ENCODE measurements at regions not wholly inside any gene's neighbourhood (a gene's known extent, or its start where the extent isn't known, plus 50 kb on each side); places are given as distances from the start of the nearest gene placed in this dataset.

DNA sequence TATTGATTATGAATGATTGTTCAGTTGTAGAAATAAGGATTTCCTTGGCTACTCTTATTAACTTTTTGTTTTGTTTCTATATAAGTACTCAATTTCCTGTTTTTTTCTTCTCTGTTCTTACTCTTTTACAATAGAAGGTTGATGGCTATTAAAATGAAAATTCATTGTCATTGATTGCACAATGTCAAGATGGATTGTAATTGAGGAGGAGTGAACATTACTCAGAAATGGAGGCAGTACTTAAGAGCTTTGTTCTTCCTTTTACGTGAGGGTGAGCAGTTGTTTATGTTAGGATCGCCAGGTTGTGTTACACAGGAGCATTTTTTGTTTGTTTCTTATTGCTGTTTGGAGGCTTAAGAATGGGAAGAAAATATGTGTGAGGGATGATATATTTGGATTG is 2062.4 kb downstream of the ARAP2 start:
- ATAC-seq = no peak
- H3K4me3 Mint-ChIP-seq = no peak overlapping the region

DNA sequence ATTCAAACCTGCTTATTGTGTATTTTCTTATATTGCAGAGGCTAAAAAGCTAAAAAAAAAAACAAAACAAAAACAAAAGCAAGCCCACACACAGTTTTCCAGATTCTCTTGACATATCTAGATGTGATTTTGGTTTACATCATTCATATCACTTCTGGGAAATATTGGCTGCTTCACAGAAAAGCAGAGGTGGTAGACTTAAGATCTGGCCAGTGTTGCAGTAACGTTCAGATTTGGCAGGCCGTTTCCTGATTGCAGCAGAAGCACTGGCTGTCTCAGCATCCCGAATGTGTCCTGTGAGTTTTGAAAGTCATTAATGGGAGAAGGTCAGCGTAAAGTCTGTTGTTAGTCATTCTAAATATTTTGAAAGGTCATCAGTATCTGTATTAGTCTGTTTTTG is 2062.0 kb downstream of the ARAP2 start:
- no peak for ATAC-seq
- no peak overlapping the region for H3K4me3 Mint-ChIP-seq
- no peak overlapping the region for H3K27ac Mint-ChIP-seq
- no peaks in the 10 kb centered on the region for H3K36me3 Mint-ChIP-seq
- peaks cover 3% of the 10 kb centered on the region for H3K9me3 Mint-ChIP-seq
- H3K27me3 Mint-ChIP-seq = no peaks in the 10 kb centered on the region
- no peaks in the 10 kb centered on the region for H3K4me1 Mint-ChIP-seq

More for the DNA sequence above, 2062.4 kb downstream of the ARAP2 start:
- no peaks in the 10 kb centered on the region for H3K27me3 Mint-ChIP-seq
- peaks cover 3% of the 10 kb centered on the region for H3K9me3 Mint-ChIP-seq
- no peaks in the 10 kb centered on the region for H3K4me1 Mint-ChIP-seq
- H3K27ac Mint-ChIP-seq = no peak overlapping the region
- no peaks in the 10 kb centered on the region for H3K36me3 Mint-ChIP-seq

DNA sequence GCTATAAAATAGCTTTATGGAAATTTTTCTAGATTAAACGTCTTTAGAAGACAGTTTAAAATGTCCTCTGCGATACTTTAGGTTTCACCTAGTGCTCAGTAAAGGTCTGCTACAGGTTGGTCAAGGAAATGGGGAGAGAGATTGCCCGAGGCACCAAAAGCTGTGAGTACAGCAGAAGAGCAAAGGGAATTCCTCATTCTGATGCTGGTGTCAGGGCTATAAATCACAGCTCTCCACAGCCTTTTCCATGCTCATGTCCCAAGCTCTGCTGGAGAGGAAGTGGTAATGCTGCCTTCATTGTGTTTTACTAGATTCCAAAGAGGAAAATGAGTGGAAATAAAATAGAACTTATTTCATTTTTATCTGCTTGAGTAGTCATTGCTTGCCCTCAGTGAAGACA is 2060.4 kb downstream of the ARAP2 start:
- H3K9me3 Mint-ChIP-seq = peaks cover 3% of the 10 kb centered on the region
- H3K27ac Mint-ChIP-seq = no peak overlapping the region
- no peak for ATAC-seq
- H3K27me3 Mint-ChIP-seq = no peaks in the 10 kb centered on the region
- H3K4me1 Mint-ChIP-seq = no peaks in the 10 kb centered on the region
- no peaks in the 10 kb centered on the region for H3K36me3 Mint-ChIP-seq
- H3K4me3 Mint-ChIP-seq = no peak overlapping the region

GRCh38 chr4:34187056-34187455 is 2057.3 kb downstream of the ARAP2 start:
- H3K4me1 Mint-ChIP-seq = no peaks in the 10 kb centered on the region
- no peak overlapping the region for H3K27ac Mint-ChIP-seq
- H3K9me3 Mint-ChIP-seq = no peaks in the 10 kb centered on the region
- no peak for ATAC-seq
- no peaks in the 10 kb centered on the region for H3K36me3 Mint-ChIP-seq
- H3K4me3 Mint-ChIP-seq = no peak overlapping the region
- no peaks in the 10 kb centered on the region for H3K27me3 Mint-ChIP-seq

- Mint-ChIP-seq H3K27me3 (no peaks in the 10 kb centered on the region), H3K36me3 (no peaks in the 10 kb centered on the region), H3K4me1 (no peaks in the 10 kb centered on the region), H3K4me3 (no peak overlapping the region), H3K9me3 (peaks cover 2% of the 10 kb centered on the region), H3K27ac (no peak overlapping the region)
- no peak for ATAC-seq
Observed at GRCh38 chr4:34191443-34191842, 2052.9 kb downstream of the ARAP2 start.

DNA sequence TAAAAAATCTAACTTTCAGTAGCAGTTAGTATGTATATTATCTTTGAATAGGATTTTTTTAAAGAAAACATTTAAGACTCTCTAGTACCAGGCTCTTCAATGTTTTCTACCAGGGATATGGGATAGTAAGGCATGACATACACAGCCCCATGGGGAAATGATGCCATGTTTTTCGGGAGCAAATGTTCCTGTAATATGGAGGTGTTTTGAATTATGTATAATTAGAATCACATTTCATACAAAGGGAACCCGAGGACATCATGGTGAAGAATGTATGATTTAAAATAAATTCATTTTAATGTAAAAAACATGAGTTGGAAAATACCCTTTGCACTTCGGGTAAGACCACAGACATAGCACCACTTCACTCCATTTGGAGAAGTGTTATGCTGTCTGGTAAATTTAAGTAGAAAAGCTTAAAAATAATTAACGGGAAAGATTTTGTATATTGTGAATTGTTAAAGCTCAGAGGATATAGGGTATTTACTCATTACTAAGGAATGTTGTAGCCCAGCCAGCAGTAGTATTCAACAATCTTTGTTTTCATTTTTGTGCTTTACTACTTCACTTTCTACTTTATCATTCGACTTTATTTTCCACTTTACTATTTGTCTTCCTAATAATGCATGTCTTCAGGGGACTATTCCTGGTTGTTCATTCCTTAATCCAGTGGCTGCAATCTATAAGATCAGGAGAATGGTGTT is 2050.7 kb downstream of the ARAP2 start:
- Mint-ChIP-seq H3K27me3 (no peaks in the 10 kb centered on the region), H3K27ac (no peak overlapping the region), H3K36me3 (no peaks in the 10 kb centered on the region), H3K4me1 (no peaks in the 10 kb centered on the region), H3K9me3 (peaks cover 2% of the 10 kb centered on the region), H3K4me3 (no peak overlapping the region)
- ATAC-seq = no peak

- Mint-ChIP-seq H3K4me1 (no peaks in the 10 kb centered on the region), H3K4me3 (no peak overlapping the region), H3K27me3 (no peaks in the 10 kb centered on the region), H3K36me3 (no peaks in the 10 kb centered on the region), H3K27ac (no peak overlapping the region), H3K9me3 (peaks cover 2% of the 10 kb centered on the region)
- ATAC-seq = no peak
Observed at GRCh38 chr4:34194585-34194984, 2049.7 kb downstream of the ARAP2 start.

DNA sequence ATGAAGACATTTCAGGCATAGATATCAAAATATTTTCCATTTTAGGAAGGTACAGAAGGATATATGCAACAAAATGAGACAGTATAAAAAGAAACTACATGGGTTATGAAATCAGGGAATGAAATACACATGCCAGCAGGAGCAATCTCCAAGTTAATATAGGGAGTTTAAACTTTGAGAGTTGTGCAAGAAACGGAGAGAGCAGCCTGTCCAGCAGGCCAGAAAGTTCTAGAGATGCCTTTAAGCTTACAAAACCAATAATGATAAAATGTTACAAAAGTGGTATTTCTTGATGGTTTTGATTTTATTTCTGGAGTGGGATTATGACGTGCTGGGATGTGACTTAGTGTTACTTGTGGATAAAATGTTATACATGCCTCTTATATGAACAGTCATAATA is 2047.9 kb downstream of the ARAP2 start:
- H3K4me1 Mint-ChIP-seq = no peaks in the 10 kb centered on the region
- H3K27ac Mint-ChIP-seq = no peak overlapping the region
- no peaks in the 10 kb centered on the region for H3K27me3 Mint-ChIP-seq
- no peaks in the 10 kb centered on the region for H3K36me3 Mint-ChIP-seq
- no peak for ATAC-seq
- no peak overlapping the region for H3K4me3 Mint-ChIP-seq
- peaks cover 8% of the 10 kb centered on the region for H3K9me3 Mint-ChIP-seq

- Mint-ChIP-seq H3K4me1 (no peaks in the 10 kb centered on the region), H3K9me3 (peaks cover 11% of the 10 kb centered on the region), H3K4me3 (no peak overlapping the region), H3K36me3 (no peaks in the 10 kb centered on the region), H3K27ac (no peak overlapping the region), H3K27me3 (no peaks in the 10 kb centered on the region)
- ATAC-seq = no peak
Observed at GRCh38 chr4:34198966-34199365, 2045.3 kb downstream of the ARAP2 start.

DNA sequence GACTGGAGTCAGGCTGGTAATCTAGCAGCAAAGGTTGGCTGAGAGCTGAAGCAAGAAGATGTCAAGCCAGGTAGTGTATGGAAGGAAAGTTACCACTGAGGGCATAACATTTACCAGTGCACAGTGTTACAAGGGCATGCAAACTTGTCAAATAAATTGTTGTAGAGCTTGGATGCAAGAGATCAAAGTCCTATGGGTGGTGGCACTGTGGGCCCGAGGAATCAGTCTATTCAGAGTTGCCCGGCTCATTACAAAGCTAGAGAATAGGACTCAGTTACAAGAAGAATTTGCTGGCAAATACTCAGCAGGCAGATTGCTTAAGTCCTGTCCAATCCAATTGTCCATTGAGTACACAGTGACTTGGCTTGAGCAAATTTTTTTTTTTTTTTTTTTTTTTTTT is 2043.8 kb downstream of the ARAP2 start:
- Mint-ChIP-seq H3K27ac (no peak overlapping the region), H3K36me3 (no peaks in the 10 kb centered on the region), H3K4me3 (no peak overlapping the region), H3K27me3 (no peaks in the 10 kb centered on the region), H3K4me1 (no peaks in the 10 kb centered on the region), H3K9me3 (peaks cover 15% of the 10 kb centered on the region)
- ATAC-seq = no peak

DNA sequence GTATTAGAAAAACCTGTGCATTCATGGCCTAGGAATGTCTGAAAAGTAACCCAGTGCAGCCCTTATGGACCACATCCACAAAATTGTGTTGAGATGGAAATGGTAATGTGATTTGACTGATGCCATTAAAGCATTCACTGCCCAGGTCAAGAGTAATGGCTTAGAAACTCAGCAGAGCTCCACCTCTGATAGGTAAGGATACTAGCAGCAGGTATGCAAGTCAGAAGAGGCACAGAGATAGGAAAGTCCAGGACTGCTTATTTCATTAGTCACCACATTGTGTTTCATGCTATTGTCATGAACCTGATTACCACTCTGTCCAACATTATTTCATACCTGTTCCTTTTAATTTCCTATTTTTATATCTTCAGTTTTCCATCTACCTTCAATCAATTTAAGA is 2042.2 kb downstream of the ARAP2 start:
- Mint-ChIP-seq H3K27ac (no peak overlapping the region), H3K4me3 (no peak overlapping the region), H3K36me3 (no peaks in the 10 kb centered on the region), H3K27me3 (no peaks in the 10 kb centered on the region), H3K4me1 (no peaks in the 10 kb centered on the region), H3K9me3 (peaks cover 16% of the 10 kb centered on the region)
- ATAC-seq = no peak

DNA sequence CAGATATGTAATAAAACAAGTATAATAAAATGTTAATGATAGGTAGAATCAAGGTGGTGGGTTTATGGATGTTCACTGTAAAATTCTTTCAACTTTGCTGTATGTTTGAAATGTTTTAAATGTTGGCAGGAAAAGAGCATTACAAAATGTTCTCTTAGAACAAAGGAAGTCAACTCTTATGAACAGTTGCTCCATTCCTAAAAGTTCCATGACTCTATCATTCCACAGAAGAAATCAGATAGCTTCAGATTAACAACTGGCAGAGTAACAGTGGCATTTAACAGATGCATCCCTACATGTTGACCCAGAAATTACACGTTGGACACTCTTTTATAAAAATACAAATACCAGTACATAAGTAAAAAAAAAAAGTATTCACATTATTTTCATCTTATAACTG is 2023.7 kb downstream of the ARAP2 start:
- Mint-ChIP-seq H3K4me3 (no peak overlapping the region), H3K36me3 (no peaks in the 10 kb centered on the region), H3K4me1 (no peaks in the 10 kb centered on the region), H3K9me3 (peaks cover 7% of the 10 kb centered on the region), H3K27me3 (no peaks in the 10 kb centered on the region), H3K27ac (no peak overlapping the region)
- ATAC-seq = no peak

DNA sequence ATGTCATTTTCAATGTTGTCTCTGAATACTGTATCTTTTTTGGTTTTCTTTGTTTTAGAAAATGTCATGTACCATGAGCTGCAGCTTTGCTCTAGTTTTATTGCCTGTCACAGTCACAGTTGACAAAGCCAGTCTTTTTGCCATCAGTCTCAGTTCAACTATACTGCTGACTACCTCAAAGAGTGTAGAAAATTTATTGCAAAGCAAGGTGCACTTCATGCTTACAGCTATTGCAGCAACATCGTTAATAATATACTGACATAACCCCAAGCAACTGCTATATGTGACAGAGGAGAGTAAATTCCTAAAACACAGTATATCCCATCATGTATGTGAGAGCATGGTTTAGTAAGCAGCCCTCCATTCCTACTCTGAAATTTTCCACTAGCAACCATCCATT is 2022.3 kb downstream of the ARAP2 start:
- H3K9me3 Mint-ChIP-seq = peaks cover 7% of the 10 kb centered on the region
- ATAC-seq = no peak
- H3K36me3 Mint-ChIP-seq = no peaks in the 10 kb centered on the region
- H3K27me3 Mint-ChIP-seq = no peaks in the 10 kb centered on the region
- H3K4me1 Mint-ChIP-seq = no peaks in the 10 kb centered on the region
- no peak overlapping the region for H3K27ac Mint-ChIP-seq
- no peak overlapping the region for H3K4me3 Mint-ChIP-seq

DNA sequence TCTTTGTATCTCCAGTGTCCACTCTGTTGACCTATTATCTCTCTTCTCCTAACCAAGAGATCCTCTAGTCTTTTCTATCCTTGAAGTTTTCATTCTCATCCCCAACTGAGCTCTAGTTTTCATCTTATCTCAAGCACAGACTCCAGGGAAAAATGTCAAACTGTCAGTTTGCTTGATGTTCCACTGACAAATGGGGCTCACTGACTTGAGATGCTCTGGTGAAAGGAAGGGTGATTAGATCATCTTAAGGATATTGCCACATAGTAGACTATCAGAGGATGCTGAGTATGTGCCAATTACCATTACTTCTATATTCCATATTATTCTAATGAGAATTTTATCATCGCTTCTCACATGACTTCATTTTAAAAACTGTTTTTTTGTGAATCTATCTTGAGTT is 2008.2 kb downstream of the ARAP2 start:
- Mint-ChIP-seq H3K4me3 (no peak overlapping the region), H3K4me1 (no peaks in the 10 kb centered on the region), H3K27ac (no peak overlapping the region), H3K36me3 (no peaks in the 10 kb centered on the region), H3K27me3 (no peaks in the 10 kb centered on the region), H3K9me3 (peaks cover 15% of the 10 kb centered on the region)
- no peak for ATAC-seq

DNA sequence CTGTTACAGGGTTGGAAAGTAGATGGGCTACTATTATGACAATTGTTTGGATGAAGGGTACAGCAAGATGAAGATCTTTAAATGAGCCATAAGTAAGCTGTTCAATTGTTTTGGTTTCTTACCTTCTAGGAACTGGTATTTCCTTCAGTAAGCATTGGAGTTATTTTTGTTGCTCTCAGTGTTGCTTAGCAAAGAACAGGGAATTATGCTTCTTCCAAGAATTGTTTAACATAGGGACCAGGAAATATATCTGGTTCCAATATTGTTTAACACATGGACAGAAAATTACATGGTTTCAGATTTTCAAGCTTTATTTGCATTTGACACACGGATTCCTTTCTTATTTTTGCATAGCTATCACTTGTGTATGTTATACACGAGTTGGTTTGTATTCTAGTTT is 1999.0 kb downstream of the ARAP2 start:
- no peak for ATAC-seq
- Mint-ChIP-seq H3K4me1 (no peaks in the 10 kb centered on the region), H3K4me3 (no peak overlapping the region), H3K9me3 (peaks cover 3% of the 10 kb centered on the region), H3K27me3 (no peaks in the 10 kb centered on the region), H3K36me3 (no peaks in the 10 kb centered on the region), H3K27ac (no peak overlapping the region)

GRCh38 chr4:34250562-34250961 is 1993.8 kb downstream of the ARAP2 start:
- no peaks in the 10 kb centered on the region for H3K36me3 Mint-ChIP-seq
- no peaks in the 10 kb centered on the region for H3K27me3 Mint-ChIP-seq
- H3K4me3 Mint-ChIP-seq = no peak overlapping the region
- H3K27ac Mint-ChIP-seq = no peak overlapping the region
- peaks cover 6% of the 10 kb centered on the region for H3K9me3 Mint-ChIP-seq
- no peaks in the 10 kb centered on the region for H3K4me1 Mint-ChIP-seq
- ATAC-seq = no peak

GRCh38 chr4:34253239-34253638 is 1991.1 kb downstream of the ARAP2 start:
- no peaks in the 10 kb centered on the region for H3K27me3 Mint-ChIP-seq
- ATAC-seq = no peak
- H3K4me1 Mint-ChIP-seq = no peaks in the 10 kb centered on the region
- no peak overlapping the region for H3K4me3 Mint-ChIP-seq
- H3K9me3 Mint-ChIP-seq = peaks cover 5% of the 10 kb centered on the region
- H3K27ac Mint-ChIP-seq = no peak overlapping the region
- no peaks in the 10 kb centered on the region for H3K36me3 Mint-ChIP-seq

Data from stimulated activated memory B cell treated with anti-CD40 and anti-IgM and Interleukin-4, amounts not matched to agents 10 μg/mL and 1 μg/mL and 100 μg/mL, for 72 hours (primary cell).